ENCODE measurements at regions not wholly inside any gene's neighbourhood (a gene's known extent, or its start where the extent isn't known, plus 50 kb on each side); places are given as distances from the start of the nearest gene placed in this dataset.

DNA sequence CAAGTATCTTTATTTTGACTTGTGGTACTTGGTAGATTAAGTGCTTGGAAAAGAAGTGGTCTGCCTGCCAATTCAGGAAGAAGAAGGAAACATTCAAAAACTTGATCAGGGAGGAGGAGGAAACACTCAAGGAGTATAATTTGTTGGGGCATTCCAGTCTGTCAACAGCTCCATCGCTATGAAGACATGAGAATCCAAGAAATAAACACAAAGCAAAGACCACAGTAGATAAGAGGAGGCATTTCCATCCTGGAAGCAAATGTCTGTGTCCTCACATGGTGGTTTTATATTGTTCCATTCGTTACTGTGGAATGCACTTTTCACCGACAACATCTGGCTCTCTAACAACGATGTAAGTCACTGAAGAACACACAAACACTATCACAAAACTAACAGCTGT is 176.1 kb upstream of the FRMD4B start:
- no peaks in the 10 kb centered on the region for H4K20me1 ChIP-seq (ENCODE audit: insufficient read depth, low read length)
- no peaks in the 10 kb centered on the region for H3K9me3 ChIP-seq (ENCODE audit: insufficient read depth, low read length)
- H3K27ac ChIP-seq (ENCODE audit: low read length), result no peak overlapping the region
- H3K4me1 ChIP-seq (ENCODE audit: low read length), result no peaks in the 10 kb centered on the region
- no peaks in the 10 kb centered on the region for H3K36me3 ChIP-seq (replicated peaks; ENCODE audit: low read depth, low read length)
- no peaks in the 10 kb centered on the region for H3K79me2 ChIP-seq (ENCODE audit: low read length)
- H3K4me2 ChIP-seq (ENCODE audit: low read length), result no peak overlapping the region
- no peak overlapping the region for H2AFZ ChIP-seq (ENCODE audit: low read depth, low read length)
- TF ChIP-seq CTCF (IDR thresholded peaks at IDR 0.05; ENCODE audit: low read depth, low read length), result no peak
- TF ChIP-seq EZH2phosphoT487 (IDR thresholded peaks at IDR 0.05; ENCODE audit: low read depth), result no peak
- H3K4me3 ChIP-seq (ENCODE audit: low read length), result no peak overlapping the region
- H3K9ac ChIP-seq (ENCODE audit: low read length), result no peak overlapping the region
- no peaks in the 10 kb centered on the region for H3K27me3 ChIP-seq (ENCODE audit: low read depth, low read length)

- no peak for TF ChIP-seq EZH2phosphoT487 (IDR thresholded peaks at IDR 0.05; ENCODE audit: low read depth)
- no peaks in the 10 kb centered on the region for H3K4me1 ChIP-seq (ENCODE audit: low read length)
- no peak overlapping the region for H3K4me2 ChIP-seq (ENCODE audit: low read length)
- H2AFZ ChIP-seq (ENCODE audit: low read depth, low read length), result no peak overlapping the region
- no peak overlapping the region for H3K27ac ChIP-seq (ENCODE audit: low read length)
- H3K79me2 ChIP-seq (ENCODE audit: low read length), result no peaks in the 10 kb centered on the region
- H3K9me3 ChIP-seq (ENCODE audit: insufficient read depth, low read length), result no peaks in the 10 kb centered on the region
- no peak overlapping the region for H3K9ac ChIP-seq (ENCODE audit: low read length)
- no peaks in the 10 kb centered on the region for H3K36me3 ChIP-seq (replicated peaks; ENCODE audit: low read depth, low read length)
- no peaks in the 10 kb centered on the region for H4K20me1 ChIP-seq (ENCODE audit: insufficient read depth, low read length)
- no peak overlapping the region for H3K4me3 ChIP-seq (ENCODE audit: low read length)
- H3K27me3 ChIP-seq (ENCODE audit: low read depth, low read length), result no peaks in the 10 kb centered on the region
Measured at GRCh38 chr3:69560818-69561217, 174.9 kb upstream of the FRMD4B start.

DNA sequence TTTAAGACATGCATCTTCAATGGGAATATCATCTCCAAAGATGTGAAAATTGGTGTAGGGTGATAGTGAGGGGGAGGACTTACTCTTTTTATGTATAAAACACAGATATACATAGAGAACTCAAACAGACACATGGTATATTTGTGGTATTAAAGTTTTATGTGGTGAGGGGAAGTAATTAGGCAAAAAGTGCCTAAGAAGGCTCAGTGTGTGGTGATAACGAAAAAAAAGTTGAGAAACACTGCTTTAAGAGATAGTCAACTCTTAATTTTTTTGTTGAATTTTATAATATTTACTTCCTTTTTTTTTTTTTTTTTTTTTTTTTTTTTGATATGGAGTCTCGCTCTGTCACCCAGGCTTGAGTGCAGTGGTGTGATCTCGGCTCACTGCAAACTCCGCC is 174.2 kb upstream of the FRMD4B start:
- Histone ChIP-seq H3K79me2 (ENCODE audit: low read length) (no peaks in the 10 kb centered on the region), H2AFZ (ENCODE audit: low read depth, low read length) (no peak overlapping the region), H3K4me1 (ENCODE audit: low read length) (no peaks in the 10 kb centered on the region), H3K9me3 (ENCODE audit: insufficient read depth, low read length) (no peaks in the 10 kb centered on the region), H3K27ac (ENCODE audit: low read length) (no peak overlapping the region), H3K4me3 (ENCODE audit: low read length) (no peak overlapping the region), H3K36me3 (replicated peaks; ENCODE audit: low read depth, low read length) (no peaks in the 10 kb centered on the region), H4K20me1 (ENCODE audit: insufficient read depth, low read length) (no peaks in the 10 kb centered on the region), H3K4me2 (ENCODE audit: low read length) (no peak overlapping the region), H3K9ac (ENCODE audit: low read length) (no peak overlapping the region), H3K27me3 (ENCODE audit: low read depth, low read length) (no peaks in the 10 kb centered on the region)
- TF ChIP-seq CTCF (IDR thresholded peaks at IDR 0.05; ENCODE audit: low read depth, low read length) (no peak), EZH2phosphoT487 (IDR thresholded peaks at IDR 0.05; ENCODE audit: low read depth) (no peak)

DNA sequence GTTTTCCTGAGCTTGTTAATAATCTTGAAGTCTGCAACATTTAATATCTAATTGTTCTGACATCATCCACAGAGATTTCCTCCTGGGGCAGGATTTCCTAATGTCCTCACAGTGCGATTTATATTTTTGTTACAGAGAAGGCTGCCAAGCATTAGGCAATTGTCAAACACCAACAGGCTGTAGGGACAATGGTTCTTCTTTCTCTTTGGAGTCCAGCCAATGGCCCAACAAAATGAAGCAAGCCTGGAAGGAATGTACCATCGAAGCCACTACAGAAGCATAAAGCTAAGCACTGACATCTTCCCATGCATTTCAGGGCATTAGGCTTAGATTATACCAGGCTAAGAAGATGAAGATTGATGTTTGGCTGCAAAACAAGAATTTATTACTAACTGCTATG is 173.0 kb upstream of the FRMD4B start:
- no peak for TF ChIP-seq CTCF (IDR thresholded peaks at IDR 0.05; ENCODE audit: low read depth, low read length)
- no peak for TF ChIP-seq EZH2phosphoT487 (IDR thresholded peaks at IDR 0.05; ENCODE audit: low read depth)
- H2AFZ ChIP-seq (ENCODE audit: low read depth, low read length), result no peak overlapping the region
- no peak overlapping the region for H3K9ac ChIP-seq (ENCODE audit: low read length)
- H3K36me3 ChIP-seq (replicated peaks; ENCODE audit: low read depth, low read length), result no peaks in the 10 kb centered on the region
- H3K9me3 ChIP-seq (ENCODE audit: insufficient read depth, low read length), result no peaks in the 10 kb centered on the region
- no peak overlapping the region for H3K27ac ChIP-seq (ENCODE audit: low read length)
- H3K4me1 ChIP-seq (ENCODE audit: low read length), result no peaks in the 10 kb centered on the region
- H3K4me3 ChIP-seq (ENCODE audit: low read length), result no peak overlapping the region
- H3K27me3 ChIP-seq (ENCODE audit: low read depth, low read length), result no peaks in the 10 kb centered on the region
- no peaks in the 10 kb centered on the region for H3K79me2 ChIP-seq (ENCODE audit: low read length)
- H3K4me2 ChIP-seq (ENCODE audit: low read length), result no peak overlapping the region
- H4K20me1 ChIP-seq (ENCODE audit: insufficient read depth, low read length), result no peaks in the 10 kb centered on the region

GRCh38 chr3:69554576-69554975 is 168.7 kb upstream of the FRMD4B start:
- Histone ChIP-seq H3K79me2 (ENCODE audit: low read length) (no peaks in the 10 kb centered on the region), H3K9me3 (ENCODE audit: insufficient read depth, low read length) (no peaks in the 10 kb centered on the region), H3K4me2 (ENCODE audit: low read length) (no peak overlapping the region), H3K4me1 (ENCODE audit: low read length) (no peaks in the 10 kb centered on the region), H3K36me3 (replicated peaks; ENCODE audit: low read depth, low read length) (no peaks in the 10 kb centered on the region), H3K27me3 (ENCODE audit: low read depth, low read length) (no peaks in the 10 kb centered on the region), H4K20me1 (ENCODE audit: insufficient read depth, low read length) (no peaks in the 10 kb centered on the region), H3K27ac (ENCODE audit: low read length) (no peak overlapping the region), H3K4me3 (ENCODE audit: low read length) (no peak overlapping the region), H2AFZ (ENCODE audit: low read depth, low read length) (no peak overlapping the region), H3K9ac (ENCODE audit: low read length) (no peak overlapping the region)
- TF ChIP-seq EZH2phosphoT487 (IDR thresholded peaks at IDR 0.05; ENCODE audit: low read depth), result no peak
- no peak for TF ChIP-seq CTCF (IDR thresholded peaks at IDR 0.05; ENCODE audit: low read depth, low read length)

All from OCI-LY3 (cell line).